IMR-90 (cell line): ENCODE measurements at regions not wholly inside any gene's neighbourhood (a gene's known extent, or its start where the extent isn't known, plus 50 kb on each side); places are given as distances from the start of the nearest gene placed in this dataset.

ENCODE experiments used
- ATAC-seq: fragments of 200-7000 bp; cut with Tn5 transposase; 2 replicates; pipeline ENCODE4 v1.9.1; 2020; ENCODE audit warnings: low read depth, mild to moderate bottlenecking, moderate library complexity
- BruUV-seq: library from RNA; stranded (reverse); fragments of 400-500 nt; replicated peaks from 2 replicates; lab custom pipeline; 2021; lab: Mats Ljungman, UMichigan
- CTCF ChIA-PET: fragments of 300-600 bp; formaldehyde crosslinking; extraction: SDS; loops from one replicate; lab custom pipeline; 2021; ENCODE audit warnings: antibody characterized with exemption; lab: Yijun Ruan, JAX
- POLR2A ChIA-PET: fragments of 300-600 bp; sonication (Branson Sonifier 250); formaldehyde crosslinking; loops from one replicate; lab custom pipeline; 2022; ENCODE audit warnings: antibody characterized with exemption; ENCODE audit not compliant: unreplicated experiment; lab: Charles Lee
- DNase-seq: peaks from one replicate; pipeline ENCODE4 v3.0.0; 2013
- H2AFZ ChIP-seq: replicated peaks from 2 replicates; pipeline ENCODE3; 2013; ENCODE audit warnings: low read length, mild to moderate bottlenecking; ENCODE audit not compliant: poor library complexity
- H2AK5ac ChIP-seq: 2 replicates; pipeline ENCODE4 v1.6.1; 2013; ENCODE audit warnings: low read depth, low read length, inconsistent platforms
- H2AK9ac ChIP-seq: replicated peaks from 2 replicates; pipeline ENCODE3; 2013; ENCODE audit warnings: mild to moderate bottlenecking, low read depth, low read length, moderate library complexity; ENCODE audit not compliant: poor library complexity
- H2BK120ac ChIP-seq: 2 replicates; pipeline ENCODE4 v1.6.1; 2013; ENCODE audit warnings: low read depth, low read length, inconsistent platforms
- H2BK15ac ChIP-seq: 3 replicates; pipeline ENCODE4 v1.6.1; 2013; ENCODE audit warnings: low read depth, low read length, inconsistent platforms
- H2BK20ac ChIP-seq: 2 replicates; pipeline ENCODE4 v1.6.1; 2013; ENCODE audit warnings: low read depth, mild to moderate bottlenecking, inconsistent platforms, low read length, moderate library complexity
- H2BK5ac ChIP-seq: 2 replicates; pipeline ENCODE4 v1.6.1; 2013; ENCODE audit warnings: mild to moderate bottlenecking, low read depth, low read length, inconsistent platforms; ENCODE audit not compliant: poor library complexity, severe bottlenecking
- H3K14ac ChIP-seq: replicated peaks from 2 replicates; pipeline ENCODE4 v1.6.1; 2013; ENCODE audit warnings: low read depth, low read length, inconsistent platforms
- H3K18ac ChIP-seq: 2 replicates; pipeline ENCODE4 v1.6.1; 2013; ENCODE audit warnings: low read depth, low read length, control low read depth
- H3K23ac ChIP-seq: 2 replicates; pipeline ENCODE4 v1.6.1; 2013; ENCODE audit warnings: low read depth, low read length, inconsistent platforms
- H3K27ac ChIP-seq: 2 replicates; pipeline ENCODE4 v1.5.1; 2013; ENCODE audit warnings: mild to moderate bottlenecking, control low read depth, low read length; ENCODE audit not compliant: insufficient read depth
- H3K27me3 ChIP-seq: 2 replicates; pipeline ENCODE4 v1.6.1; 2013; ENCODE audit warnings: low read length; ENCODE audit not compliant: control insufficient read depth, insufficient read depth
- H3K36me3 ChIP-seq: 2 replicates; pipeline ENCODE4 v1.6.1; 2013; ENCODE audit warnings: low read length, mixed read lengths; ENCODE audit not compliant: control insufficient read depth, insufficient read depth
- H3K4ac ChIP-seq: 2 replicates; pipeline ENCODE4 v1.6.1; 2013; ENCODE audit warnings: low read depth, low read length, inconsistent platforms
- H3K4me1 ChIP-seq: 2 replicates; pipeline ENCODE4 v1.6.1; 2013; ENCODE audit warnings: low read length, mixed read lengths; ENCODE audit not compliant: control insufficient read depth, insufficient read depth
- H3K4me2 ChIP-seq: 2 replicates; pipeline ENCODE4 v1.6.1; 2013; ENCODE audit warnings: low read depth, mild to moderate bottlenecking, control low read depth, low read length, moderate library complexity
- H3K4me3 ChIP-seq: 2 replicates; pipeline ENCODE4 v1.5.1; 2013; ENCODE audit warnings: low read depth, mild to moderate bottlenecking, control low read depth, low read length, moderate library complexity; ENCODE audit not compliant: insufficient read depth
- H3K56ac ChIP-seq: 2 replicates; pipeline ENCODE4 v1.6.1; 2013; ENCODE audit warnings: low read length, inconsistent platforms; ENCODE audit not compliant: insufficient read depth; ENCODE audit errors: extremely low read depth
- H3K79me1 ChIP-seq, 2 experiments: 2 replicates each; pipeline ENCODE4 v1.6.1; 2013; ENCODE audit warnings: low read length in 2 of 2, inconsistent platforms in 1 of 2, low read depth in 1 of 2
- H3K9ac ChIP-seq: 2 replicates; pipeline ENCODE4 v1.6.1; 2013; ENCODE audit warnings: low read depth, low read length, control low read depth
- H3K9me1 ChIP-seq: 2 replicates; pipeline ENCODE4 v1.6.1; 2013; ENCODE audit warnings: low read length, inconsistent platforms; ENCODE audit not compliant: insufficient read depth
- H3K9me3 ChIP-seq: 2 replicates; pipeline ENCODE4 v1.6.1; 2013; ENCODE audit warnings: low read length; ENCODE audit not compliant: control insufficient read depth, insufficient read depth
- H4K20me1 ChIP-seq: 2 replicates; pipeline ENCODE4 v1.6.1; 2013; ENCODE audit warnings: low read length, inconsistent platforms; ENCODE audit not compliant: insufficient read depth
- H4K5ac ChIP-seq: 2 replicates; pipeline ENCODE4 v1.6.1; 2013; ENCODE audit warnings: mild to moderate bottlenecking, low read depth, low read length, control low read depth
- H4K8ac ChIP-seq, 2 experiments: 2 replicates each; pipeline ENCODE4 v1.6.1; 2013; ENCODE audit warnings: low read depth in 2 of 2, low read length in 2 of 2, control low read depth in 1 of 2, inconsistent platforms in 1 of 2
- H4K91ac ChIP-seq: 2 replicates; pipeline ENCODE4 v1.6.1; 2013; ENCODE audit warnings: low read depth, low read length, inconsistent platforms; ENCODE audit not compliant: insufficient read depth
- CTCF ChIP-seq: conservative IDR thresholded peaks from 2 replicates; pipeline ENCODE4 v1.5.1; 2012; ENCODE audit warnings: mild to moderate bottlenecking, low read depth, low read length, improper control_type of control experiment
- WGBS, 2 experiments: methylation state at CpG; one replicate each; pipeline versions ENCODE4 v1.1.5 to v1.1.7; 2013; ENCODE audit warnings: missing lambda C conversion rate in 2 of 2; ENCODE audit not compliant: insufficient read length in 1 of 2; ENCODE audit errors: extremely low coverage in 2 of 2; 5-methylcytosine and 5-hydroxymethylcytosine counted together
- dilution Hi-C: fragments of 300-500 bp; cut with HindIII; formaldehyde crosslinking; loops from one replicate; pipeline ENCODE4 v1.14.3; 2018; ENCODE audit warnings: low sequenced_read_pairs; ENCODE audit not compliant: unreplicated experiment
- in situ Hi-C: fragments of 300-500 bp; cut with MboI; formaldehyde crosslinking; loops from 3 replicates; pipeline ENCODE4 v1.14.3; 2019; ENCODE audit warnings: low sequenced_read_pairs, inconsistent platforms, mixed read lengths
- intact Hi-C: fragments of 100-400 bp; cut with micrococcal nuclease; formaldehyde crosslinking; loops from 2 replicates; pipeline ENCODE4 v1.10.0; 2022

- no peak overlapping the region for H2BK15ac ChIP-seq
- no peak overlapping the region for H3K18ac ChIP-seq
- ChIA-PET POLR2A (no interaction called here), CTCF (interaction anchor here (0.8 kb wide), 1 partner anchor 16 kb away, joined by 3 read pairs; no protein-coding TSS in a partner anchor)
- H2AK5ac ChIP-seq: no peak overlapping the region
- H2BK20ac ChIP-seq: no peak overlapping the region
- H3K9me1 ChIP-seq: no peaks in the 10 kb centered on the region
- no peak overlapping the region for H3K4ac ChIP-seq
- no peak overlapping the region for H3K9ac ChIP-seq
- ATAC-seq (no peak), DNase-seq (no peak)
- H4K5ac ChIP-seq: no peak overlapping the region
- H3K4me3 ChIP-seq: no peak overlapping the region
- no peak for TF ChIP-seq CTCF
- no peak overlapping the region for H2AFZ ChIP-seq
- no peak overlapping the region for H3K23ac ChIP-seq
- H3K27me3 ChIP-seq: peaks cover 33% of the 10 kb centered on the region
- no peak overlapping the region for H4K8ac ChIP-seq
- BruUV-seq: no TSS peak
- H3K79me1 ChIP-seq: no peaks in the 10 kb centered on the region
- no peak overlapping the region for H3K56ac ChIP-seq
- H3K9me3 ChIP-seq: peaks cover 10% of the 10 kb centered on the region
- dilution Hi-C loops (no loop called here), intact Hi-C loops (no loop called here), in situ Hi-C loops (no loop called here)
- no peak overlapping the region for H2BK120ac ChIP-seq
- no peak overlapping the region for H3K14ac ChIP-seq
- WGBS, 2 experiments: no CpG with 5 or more reads among the region's 4 CpGs
- no peaks in the 10 kb centered on the region for H3K36me3 ChIP-seq
- no peaks in the 10 kb centered on the region for H3K4me1 ChIP-seq
- no peaks in the 10 kb centered on the region; the same call in 1 of the 2 replicates for H4K20me1 ChIP-seq
- H3K27ac ChIP-seq: no peak overlapping the region
- H2AK9ac ChIP-seq: no peak overlapping the region
- H2BK5ac ChIP-seq: no peak overlapping the region
- no peak overlapping the region for H3K4me2 ChIP-seq
- H4K91ac ChIP-seq: no peak overlapping the region
Measured at GRCh38 chr16:87138316-87138715, 178.9 kb downstream of the C16orf95 start.
